CD4-positive, alpha-beta T cell treated with Interleukin-17A for 1 hour (primary cell): ENCODE measurements at regions not wholly inside any gene's neighbourhood (a gene's known extent, or its start where the extent isn't known, plus 50 kb on each side); places are given as distances from the start of the nearest gene placed in this dataset.

Source experiments
- DNase-seq: peaks from one replicate; pipeline ENCODE4 v3.0.0-alpha.2; 2020

GRCh38 chr10:78549140-78549935 lies 515.7 kb downstream of the RPS24 start:
- DNase-seq = no peak

GRCh38 chr10:78550090-78550489 lies 516.4 kb downstream of the RPS24 start:
- no peak for DNase-seq

DNA sequence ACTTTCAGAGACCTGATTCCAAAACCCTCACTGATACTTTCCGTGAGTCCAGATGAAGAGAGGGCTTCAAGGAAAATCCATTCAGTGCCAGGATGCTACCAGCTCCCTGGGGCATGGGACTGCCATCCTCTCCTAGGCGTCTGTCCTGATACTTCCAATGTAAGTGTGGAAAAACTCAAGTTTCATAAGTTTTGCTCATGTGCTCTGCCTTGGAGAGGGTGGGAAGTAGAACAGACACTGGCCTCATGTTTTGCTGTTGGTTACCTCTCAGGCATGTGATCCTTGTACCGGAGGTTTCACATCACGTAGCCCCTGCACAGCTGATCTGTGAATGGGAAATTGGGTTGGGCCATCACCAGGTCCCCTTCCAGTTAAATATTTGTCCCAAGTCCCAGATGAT lies 517.1 kb downstream of the RPS24 start:
- no peak for DNase-seq

GRCh38 chr10:78551184-78552005 lies 517.4 kb upstream of the ZMIZ1 start:
- no peak for DNase-seq

- DNase-seq = no peak
These were observed 516.4 kb upstream of the ZMIZ1 start for GRCh38 chr10:78552261-78552811.

GRCh38 chr10:78553792-78554191 lies 515.0 kb upstream of the ZMIZ1 start:
- no peak for DNase-seq

GRCh38 chr10:78555128-78555527 lies 513.6 kb upstream of the ZMIZ1 start:
- no peak for DNase-seq

DNA sequence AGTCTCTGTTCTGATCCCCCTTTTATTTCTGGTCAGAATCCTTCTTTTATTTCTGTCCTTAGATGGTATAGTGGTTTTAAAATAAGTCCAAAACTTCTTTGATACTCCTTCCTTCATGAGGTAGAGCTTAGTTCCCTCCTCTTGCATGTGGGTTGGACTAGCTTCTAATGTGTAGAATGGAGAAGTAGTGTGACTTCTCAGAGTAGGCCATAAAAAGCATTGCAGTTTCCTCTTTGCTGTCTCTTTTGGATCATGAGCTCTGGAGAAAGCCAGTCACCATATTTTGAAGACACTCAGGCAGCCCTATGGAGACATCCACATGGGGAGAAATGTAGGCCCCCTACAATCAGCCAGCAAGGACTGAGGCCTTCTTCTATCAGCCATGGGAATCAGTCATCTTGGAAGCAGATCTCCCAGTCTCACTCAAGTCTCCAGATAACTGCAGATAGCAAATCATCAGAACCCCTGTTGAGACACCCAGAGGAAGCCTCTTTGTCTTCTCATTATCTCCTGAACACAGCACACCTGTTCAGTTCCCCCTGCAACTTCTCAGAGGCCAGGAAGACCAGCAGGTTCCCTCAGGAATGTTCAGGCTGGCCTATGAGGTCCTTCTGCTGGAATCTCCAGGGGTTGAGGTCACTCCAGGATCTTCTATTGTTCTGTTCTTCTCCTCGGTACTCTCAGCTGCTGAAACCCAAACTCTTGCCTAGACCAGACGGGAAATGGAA lies 511.9 kb upstream of the ZMIZ1 start:
- no peak for DNase-seq

GRCh38 chr10:78557433-78557925 lies 511.3 kb upstream of the ZMIZ1 start:
- DNase-seq = no peak

- DNase-seq = no peak
These were observed 509.0 kb upstream of the ZMIZ1 start for GRCh38 chr10:78559661-78560340.

DNA sequence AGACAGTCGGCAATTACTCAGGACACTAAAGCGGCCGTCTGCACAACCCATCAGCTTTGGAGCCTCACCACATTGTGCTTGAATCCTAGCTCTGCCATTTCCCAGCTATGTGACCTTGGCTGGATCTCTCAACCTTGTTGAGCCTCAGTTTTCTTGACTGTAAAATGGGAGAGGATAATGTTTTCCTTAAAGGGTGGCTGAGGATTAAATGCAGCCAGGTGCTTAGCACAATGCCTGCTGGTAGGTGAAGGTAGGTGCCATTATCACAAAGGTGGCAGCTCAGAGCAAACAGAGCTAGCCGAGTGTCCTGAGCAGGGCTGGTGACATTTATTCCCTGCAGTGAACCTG lies 508.5 kb upstream of the ZMIZ1 start:
- no peak for DNase-seq

GRCh38 chr10:78563314-78563713 lies 505.5 kb upstream of the ZMIZ1 start:
- DNase-seq = no peak

DNA sequence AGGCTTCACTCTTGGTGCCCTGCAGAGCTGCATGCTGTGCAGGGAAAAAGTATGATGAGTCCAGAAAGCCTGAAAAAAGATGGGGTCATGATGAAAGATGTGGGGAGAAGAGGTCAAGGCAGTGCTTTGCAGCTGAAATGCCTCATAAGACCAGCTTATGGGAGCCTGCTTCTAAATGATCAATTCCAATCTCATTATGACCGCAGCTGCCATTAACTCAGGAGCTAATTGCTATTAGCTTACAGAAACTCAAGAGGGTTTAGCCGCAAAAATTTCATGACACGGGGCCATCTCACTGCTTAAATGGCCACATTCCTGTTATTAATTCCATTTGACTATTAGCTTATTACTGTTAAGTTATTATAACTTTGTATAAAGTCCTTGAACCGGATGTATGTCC lies 502.9 kb upstream of the ZMIZ1 start:
- DNase-seq = no peak

DNA sequence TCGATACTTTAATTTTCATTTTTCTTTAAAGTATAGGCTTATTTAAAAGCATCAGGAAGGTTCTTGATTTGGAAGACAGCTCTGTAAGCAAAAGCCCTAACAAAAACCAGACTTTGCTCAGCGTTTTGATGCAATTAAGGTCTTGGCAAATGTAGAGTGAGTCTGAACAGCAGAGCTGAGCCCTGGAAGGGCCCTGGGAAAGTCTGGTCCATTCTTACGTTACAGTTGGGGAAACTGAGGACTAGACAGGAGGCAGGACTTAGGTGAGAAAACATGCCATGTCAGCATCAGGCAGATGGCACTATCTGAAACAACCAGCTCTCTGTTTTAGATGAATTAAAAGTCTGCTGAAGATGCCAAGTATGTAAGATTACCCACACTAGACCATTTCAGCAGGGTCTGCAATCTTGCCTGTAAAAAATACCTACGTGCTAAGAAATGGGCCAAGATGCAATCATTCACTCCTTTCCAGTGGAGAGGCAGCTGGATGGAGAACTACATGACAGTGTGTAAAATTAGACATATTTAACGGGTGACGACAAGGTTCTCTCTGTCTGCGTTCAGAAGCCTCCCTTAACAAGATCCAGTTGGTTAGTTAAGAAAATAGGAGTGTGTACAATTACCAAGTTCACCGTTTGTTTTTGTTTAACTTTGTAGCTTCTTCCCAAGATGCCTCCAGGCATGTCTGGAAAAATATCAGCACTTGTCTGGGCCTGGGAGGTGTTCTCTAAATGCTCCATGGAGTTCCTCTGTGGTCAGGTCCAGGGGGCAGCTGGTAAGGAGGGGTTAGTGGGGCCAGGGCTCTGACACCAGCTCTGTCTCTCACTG lies 502.3 kb upstream of the ZMIZ1 start:
- DNase-seq = no peak

DNA sequence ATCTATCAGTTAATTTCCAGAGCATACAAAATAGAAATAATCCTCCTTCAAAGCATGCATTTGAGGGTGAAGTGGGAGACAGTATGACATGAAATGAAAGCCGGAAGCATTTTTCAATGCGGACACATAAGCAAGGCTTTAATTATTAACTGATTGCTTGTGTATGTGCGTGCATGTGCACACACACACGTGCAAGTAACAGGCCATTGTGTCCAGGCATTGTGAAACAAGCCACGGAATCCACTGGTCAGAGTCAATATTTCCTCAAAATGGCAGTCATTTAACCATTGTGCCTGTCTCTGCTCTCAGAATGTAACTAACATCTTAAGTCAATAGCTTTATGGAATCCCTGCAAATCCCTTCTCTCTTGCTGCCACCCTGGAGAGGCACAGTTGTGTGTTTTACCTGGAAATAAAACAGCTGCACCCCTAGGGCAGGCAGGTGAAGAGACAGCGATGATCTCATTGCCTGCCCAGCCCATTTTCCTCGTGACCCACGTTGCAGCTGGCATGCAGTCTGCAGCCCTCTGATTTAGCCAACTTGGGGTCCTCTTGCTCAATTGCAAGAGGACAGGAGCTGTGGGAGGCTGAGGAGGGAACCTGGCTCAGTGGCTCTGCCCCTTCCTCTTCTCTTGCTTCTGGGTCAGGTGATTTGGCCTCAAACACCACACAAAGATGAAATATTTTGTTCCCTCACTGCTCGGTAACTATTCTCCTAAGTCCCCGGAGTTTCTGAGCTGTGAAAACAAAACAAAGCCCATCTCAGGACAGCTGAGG lies 500.9 kb upstream of the ZMIZ1 start:
- DNase-seq = no peak

GRCh38 chr10:78568620-78569019 lies 500.1 kb upstream of the ZMIZ1 start:
- DNase-seq = no peak

DNA sequence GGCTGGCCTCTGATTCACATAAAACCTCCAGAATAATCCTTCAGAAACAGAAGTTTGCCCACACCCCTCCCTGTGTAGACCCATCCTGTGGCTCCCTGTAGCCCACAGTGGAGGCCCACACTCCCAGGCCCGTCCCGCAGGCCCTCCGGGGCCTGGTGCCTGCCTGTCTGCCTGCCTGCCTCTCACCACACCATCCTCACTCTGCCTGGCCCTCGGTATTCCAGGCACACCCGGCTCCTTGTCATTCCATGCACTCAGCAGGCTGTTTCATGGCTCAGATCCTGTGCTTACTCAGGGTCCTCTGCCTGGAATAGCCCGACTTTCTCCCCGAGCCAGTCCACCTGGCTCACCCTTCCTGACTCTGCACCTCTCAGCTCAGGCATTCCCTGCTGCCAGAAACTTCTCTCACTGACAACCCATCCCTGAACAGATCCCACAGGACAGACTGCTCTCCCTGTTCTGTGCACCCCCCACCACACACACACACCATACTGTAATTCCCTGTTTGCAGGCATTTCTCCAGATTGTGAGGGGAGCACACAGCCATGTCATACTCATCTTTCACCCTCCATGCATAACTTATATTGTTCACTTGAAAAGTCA lies 498.0 kb upstream of the ZMIZ1 start:
- no peak for DNase-seq

DNA sequence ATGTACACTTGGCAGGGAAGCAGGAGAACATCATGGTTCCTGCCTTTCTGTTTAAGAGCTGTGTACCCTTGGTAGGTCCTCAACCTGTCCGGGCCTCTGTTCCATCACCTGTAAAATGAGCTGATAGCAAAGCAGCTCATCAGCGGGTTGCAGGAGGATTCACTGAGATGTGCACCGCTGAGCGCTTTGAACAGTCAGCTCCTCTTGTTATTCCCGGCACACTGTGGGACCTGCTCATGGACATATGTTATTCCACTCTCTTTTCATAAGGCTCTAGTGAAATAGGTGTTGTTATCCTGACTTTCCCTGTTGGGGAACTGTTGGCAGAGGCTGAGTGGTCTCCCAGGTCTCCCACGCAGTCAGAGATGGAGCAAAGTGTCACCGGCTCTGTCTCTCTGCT lies 497.5 kb upstream of the ZMIZ1 start:
- DNase-seq = no peak

- DNase-seq = no peak
These were observed 496.9 kb upstream of the ZMIZ1 start for GRCh38 chr10:78571891-78572290.

DNA sequence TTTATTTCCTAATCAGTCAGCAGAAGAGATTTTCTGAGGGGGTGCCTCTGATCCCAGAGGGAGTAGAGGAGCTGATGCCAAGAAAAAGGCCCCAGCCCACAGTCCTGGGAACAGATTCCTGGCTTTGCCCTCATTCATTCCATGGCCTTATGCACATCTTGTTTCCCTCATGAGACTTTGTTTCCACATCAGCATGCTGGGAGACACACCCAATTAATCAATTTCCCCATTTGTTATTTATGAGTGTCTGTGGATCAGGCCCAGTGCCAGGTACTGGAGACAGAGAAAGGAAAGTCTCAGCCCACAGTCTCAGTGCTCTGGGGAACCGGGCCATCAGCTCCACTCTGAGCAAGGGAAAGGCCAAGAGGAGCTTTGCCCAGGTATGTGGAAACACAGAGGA lies 496.2 kb upstream of the ZMIZ1 start:
- no peak for DNase-seq
